WTC11 (cell line): ENCODE measurements at regions not wholly inside any gene's neighbourhood (a gene's known extent, or its start where the extent isn't known, plus 50 kb on each side); places are given as distances from the start of the nearest gene placed in this dataset.
A peak's percentile ranks its signal among the peaks of the same experiment; 100 is the strongest.

Experiments used
- ATAC-seq: fragments of 200-7000 bp; cut with Tn5 transposase; 2 replicates; pipeline ENCODE4 v1.10.0; 2021; ENCODE audit warnings: mild to moderate bottlenecking, moderate library complexity
- CTCF ChIA-PET: fragments of 300-600 bp; sonication (Branson Sonifier 250); formaldehyde crosslinking; loops from one replicate; lab custom pipeline; 2021; ENCODE audit warnings: antibody characterized with exemption; lab: Charles Lee
- POLR2A ChIA-PET: fragments of 350-600 bp; sonication (Branson Sonifier 250); formaldehyde crosslinking; loops from one replicate; lab custom pipeline; 2021; ENCODE audit warnings: antibody characterized with exemption; lab: Charles Lee
- DNase-seq: peaks from one replicate; pipeline ENCODE4 v3.0.0; 2021; ENCODE audit warnings: low spot score
- H3K27ac Mint-ChIP-seq: 2 replicates; pipeline ENCODE4 v1.8.0; 2021; ENCODE audit warnings: mixed read lengths
- H3K27me3 Mint-ChIP-seq: 2 replicates; pipeline ENCODE4 v1.8.0; 2021; ENCODE audit warnings: low read depth, mild to moderate bottlenecking, moderate library complexity, mixed read lengths
- H3K36me3 Mint-ChIP-seq: 2 replicates; pipeline ENCODE4 v1.8.0; 2021; ENCODE audit warnings: mixed read lengths
- H3K4me1 Mint-ChIP-seq: 2 replicates; pipeline ENCODE4 v1.8.0; 2022; ENCODE audit warnings: mixed read lengths
- H3K4me3 Mint-ChIP-seq: 2 replicates; pipeline ENCODE4 v1.8.0; 2021; ENCODE audit warnings: mild to moderate bottlenecking, moderate library complexity, mixed read lengths
- H3K9me3 Mint-ChIP-seq: 2 replicates; pipeline ENCODE4 v1.8.0; 2021; ENCODE audit warnings: mixed read lengths
- CBFB ChIP-seq: sonication (generic); formaldehyde crosslinking; IDR thresholded peaks from 2 replicates; pipeline ENCODE4 v1.8.1; 2022; ENCODE audit warnings: mild to moderate bottlenecking, low read depth, missing genetic modification reagents
- CREB1 ChIP-seq: sonication (generic); formaldehyde crosslinking; IDR thresholded peaks from 2 replicates; pipeline ENCODE4 v1.8.0; 2023; ENCODE audit warnings: mild to moderate bottlenecking, missing genetic modification reagents
- ESRRA ChIP-seq: sonication (generic); formaldehyde crosslinking; IDR thresholded peaks from 2 replicates; pipeline ENCODE4 v1.8.1; 2022; ENCODE audit warnings: mild to moderate bottlenecking, missing genetic modification reagents, borderline replicate concordance
- ETV6 ChIP-seq: sonication (generic); formaldehyde crosslinking; IDR thresholded peaks from 2 replicates; pipeline ENCODE4 v1.8.1; 2022; ENCODE audit warnings: mild to moderate bottlenecking, missing genetic modification reagents
- GRHL2 ChIP-seq: fragments of 250-450 bp; sonication (Bioruptor Pico); IDR thresholded peaks from 2 replicates; pipeline ENCODE4 v1.8.0; 2022; ENCODE audit warnings: mild to moderate bottlenecking, moderate library complexity; ENCODE audit not compliant: insufficient replicate concordance, severe bottlenecking
- HMGA2 ChIP-seq: fragments of 250-450 bp; sonication (Bioruptor Pico); IDR thresholded peaks from 2 replicates; pipeline ENCODE4 v1.4.0; 2021; ENCODE audit warnings: mild to moderate bottlenecking, moderate library complexity
- MXD4 ChIP-seq: fragments of 250-450 bp; sonication (Bioruptor Pico); IDR thresholded peaks from 2 replicates; pipeline ENCODE4 v1.8.0; 2021; ENCODE audit warnings: mild to moderate bottlenecking, moderate library complexity, borderline replicate concordance
- NFE2L1 ChIP-seq: sonication (generic); formaldehyde crosslinking; IDR thresholded peaks from 2 replicates; pipeline ENCODE4 v1.8.1; 2023; ENCODE audit warnings: missing genetic modification reagents
- NR3C1 ChIP-seq: sonication (generic); formaldehyde crosslinking; conservative IDR thresholded peaks from 2 replicates; pipeline ENCODE4 v1.8.1; 2023; ENCODE audit warnings: low read depth, mild to moderate bottlenecking, missing genetic modification reagents
- OVOL2 ChIP-seq: fragments of 250-450 bp; sonication (Bioruptor Pico); IDR thresholded peaks from 2 replicates; pipeline ENCODE4 v1.9.0; 2021; ENCODE audit warnings: mild to moderate bottlenecking, borderline replicate concordance
- SMAD3 ChIP-seq: sonication (generic); formaldehyde crosslinking; IDR thresholded peaks from 2 replicates; pipeline ENCODE4 v1.8.0; 2022; ENCODE audit warnings: missing genetic modification reagents, mild to moderate bottlenecking, borderline replicate concordance
- SMAD4 ChIP-seq: sonication (generic); formaldehyde crosslinking; IDR thresholded peaks from 2 replicates; pipeline ENCODE4 v1.8.0; 2022; ENCODE audit warnings: mild to moderate bottlenecking, missing genetic modification reagents
- SP1 ChIP-seq: sonication (generic); formaldehyde crosslinking; conservative IDR thresholded peaks from 2 replicates; pipeline ENCODE4 v1.8.1; 2022; ENCODE audit warnings: missing genetic modification reagents
- TEAD4 ChIP-seq: sonication (generic); formaldehyde crosslinking; IDR thresholded peaks from 2 replicates; pipeline ENCODE4 v1.8.0; 2022; ENCODE audit warnings: mild to moderate bottlenecking, missing genetic modification reagents
- ZNF138 ChIP-seq: sonication (generic); formaldehyde crosslinking; conservative IDR thresholded peaks from 2 replicates; pipeline ENCODE4 v1.8.1; 2022; ENCODE audit warnings: mild to moderate bottlenecking, moderate library complexity, missing genetic modification reagents
- ZNF317 ChIP-seq: sonication (generic); formaldehyde crosslinking; IDR thresholded peaks from 2 replicates; pipeline ENCODE4 v1.8.1; 2023; ENCODE audit warnings: low read depth, mild to moderate bottlenecking, moderate library complexity, missing genetic modification reagents, borderline replicate concordance
- TF ChIP-seq, protein P1 (sequence below): sonication (generic); formaldehyde crosslinking; IDR thresholded peaks from 2 replicates; pipeline ENCODE4 v1.8.1; 2022; ENCODE audit warnings: low read depth, missing genetic modification reagents, borderline replicate concordance
- TF ChIP-seq, protein P2 (sequence below): sonication (generic); formaldehyde crosslinking; IDR thresholded peaks from 2 replicates; pipeline ENCODE4 v1.8.1; 2023; ENCODE audit warnings: mild to moderate bottlenecking, missing genetic modification reagents
- TF ChIP-seq, protein P3 (sequence below): sonication (generic); formaldehyde crosslinking; IDR thresholded peaks from 2 replicates; pipeline ENCODE4 v1.8.0; 2022; ENCODE audit warnings: mild to moderate bottlenecking, missing genetic modification reagents
- TF ChIP-seq, protein P4 (sequence below): sonication (generic); formaldehyde crosslinking; IDR thresholded peaks from 2 replicates; pipeline ENCODE4 v1.8.1; 2022; ENCODE audit warnings: low read depth, mild to moderate bottlenecking, moderate library complexity, missing genetic modification reagents, borderline replicate concordance
- TF ChIP-seq, protein P5 (sequence below): fragments of 200-600 bp; IDR thresholded peaks from 2 replicates; pipeline ENCODE4 v1.8.0; 2022; ENCODE audit warnings: antibody characterized with exemption
- TF ChIP-seq, protein P6 (sequence below): sonication (generic); formaldehyde crosslinking; IDR thresholded peaks from 2 replicates; pipeline ENCODE4 v1.8.0; 2023; ENCODE audit warnings: mild to moderate bottlenecking, missing genetic modification reagents

DNA sequence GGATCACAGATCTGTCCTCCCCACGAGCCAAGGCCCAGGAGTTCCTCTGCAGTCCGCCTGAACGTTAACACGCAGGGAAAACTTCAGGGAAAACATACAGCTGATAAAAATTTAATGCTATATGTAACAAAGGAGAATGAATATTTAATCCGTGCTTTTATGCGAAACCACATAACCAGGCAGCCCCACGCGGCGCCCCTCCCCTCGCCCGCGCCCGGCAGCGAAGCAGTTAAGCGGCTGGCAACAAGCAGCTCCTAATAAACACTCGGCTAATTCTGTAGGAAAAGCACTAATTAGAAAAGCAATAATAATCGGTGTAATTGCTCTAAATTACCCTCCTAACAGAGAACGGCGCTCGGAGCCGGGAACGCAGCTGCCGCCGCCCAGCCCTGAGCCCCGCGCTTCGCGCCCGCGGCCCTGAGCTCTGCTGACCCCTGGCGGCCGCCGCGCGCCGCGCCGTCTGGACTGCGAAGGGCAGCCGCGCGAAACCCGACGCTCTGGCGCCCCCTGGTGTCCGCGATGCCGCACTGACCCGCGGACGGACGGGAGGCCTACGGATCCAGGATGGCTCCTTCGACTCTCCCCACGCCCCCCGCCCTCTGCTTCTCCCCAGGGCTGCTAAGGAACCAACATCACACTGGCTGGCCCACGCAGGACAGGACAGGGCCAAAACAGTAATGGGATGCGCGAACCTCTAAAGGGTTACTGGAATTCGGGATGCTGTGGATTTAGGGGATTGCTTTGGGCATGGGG is 181.4 kb downstream of the SMAD2 start (continued):
- TF ChIP-seq, protein P1, sequence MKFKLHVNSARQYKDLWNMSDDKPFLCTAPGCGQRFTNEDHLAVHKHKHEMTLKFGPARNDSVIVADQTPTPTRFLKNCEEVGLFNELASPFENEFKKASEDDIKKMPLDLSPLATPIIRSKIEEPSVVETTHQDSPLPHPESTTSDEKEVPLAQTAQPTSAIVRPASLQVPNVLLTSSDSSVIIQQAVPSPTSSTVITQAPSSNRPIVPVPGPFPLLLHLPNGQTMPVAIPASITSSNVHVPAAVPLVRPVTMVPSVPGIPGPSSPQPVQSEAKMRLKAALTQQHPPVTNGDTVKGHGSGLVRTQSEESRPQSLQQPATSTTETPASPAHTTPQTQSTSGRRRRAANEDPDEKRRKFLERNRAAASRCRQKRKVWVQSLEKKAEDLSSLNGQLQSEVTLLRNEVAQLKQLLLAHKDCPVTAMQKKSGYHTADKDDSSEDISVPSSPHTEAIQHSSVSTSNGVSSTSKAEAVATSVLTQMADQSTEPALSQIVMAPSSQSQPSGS, result no peak
- no peak for TF ChIP-seq GRHL2 (CRISPR knock-in tag)
- TF ChIP-seq, protein P2, sequence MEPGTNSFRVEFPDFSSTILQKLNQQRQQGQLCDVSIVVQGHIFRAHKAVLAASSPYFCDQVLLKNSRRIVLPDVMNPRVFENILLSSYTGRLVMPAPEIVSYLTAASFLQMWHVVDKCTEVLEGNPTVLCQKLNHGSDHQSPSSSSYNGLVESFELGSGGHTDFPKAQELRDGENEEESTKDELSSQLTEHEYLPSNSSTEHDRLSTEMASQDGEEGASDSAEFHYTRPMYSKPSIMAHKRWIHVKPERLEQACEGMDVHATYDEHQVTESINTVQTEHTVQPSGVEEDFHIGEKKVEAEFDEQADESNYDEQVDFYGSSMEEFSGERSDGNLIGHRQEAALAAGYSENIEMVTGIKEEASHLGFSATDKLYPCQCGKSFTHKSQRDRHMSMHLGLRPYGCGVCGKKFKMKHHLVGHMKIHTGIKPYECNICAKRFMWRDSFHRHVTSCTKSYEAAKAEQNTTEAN, result no peak
- no peak for TF ChIP-seq ETV6 (CRISPR knock-in tag)
- no peak for TF ChIP-seq HMGA2 (CRISPR knock-in tag)
- TF ChIP-seq CREB1 (CRISPR knock-in tag), result no peak
- no peak for TF ChIP-seq OVOL2
- no peak for TF ChIP-seq NR3C1 (CRISPR knock-in tag)
- TF ChIP-seq MXD4 (CRISPR knock-in tag), result no peak
- TF ChIP-seq SP1, result peak; percentile 56
- no peak for TF ChIP-seq CBFB
- no peak for TF ChIP-seq SMAD3 (CRISPR knock-in tag)
- TF ChIP-seq NFE2L1, result no peak

DNA sequence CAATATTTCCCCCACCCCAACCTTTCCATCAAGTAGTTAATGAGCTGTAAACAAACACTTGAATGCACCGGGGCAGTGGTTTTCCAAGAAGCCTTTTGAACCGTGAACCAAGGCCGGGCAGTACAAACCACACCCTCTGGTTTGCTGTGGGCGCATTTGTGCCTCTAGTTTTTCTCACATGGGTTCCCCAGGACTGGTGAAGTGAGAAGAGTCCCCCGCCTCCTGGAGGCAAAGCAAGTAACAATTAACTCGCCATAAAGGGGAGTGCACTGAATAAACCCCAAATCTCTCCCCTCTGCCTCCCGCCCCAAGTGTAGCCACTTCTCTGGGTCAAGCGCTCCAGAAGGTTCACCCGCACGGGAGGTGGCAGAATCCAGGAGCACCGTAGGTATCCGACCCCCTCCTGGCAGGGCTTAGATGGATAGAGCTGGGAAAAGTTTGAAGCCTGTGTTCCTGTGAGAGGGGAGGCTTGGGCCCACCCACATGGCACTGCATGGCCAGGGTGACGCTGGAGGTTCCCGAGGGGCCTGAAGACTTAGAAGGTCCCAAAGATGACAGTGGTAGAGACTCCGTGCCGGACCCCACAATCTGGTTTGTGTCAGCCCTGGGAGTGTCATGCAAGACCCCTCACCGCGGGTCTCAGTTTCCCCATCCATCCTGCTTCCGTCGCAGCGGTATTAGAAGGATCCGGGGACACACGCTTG is 182.2 kb downstream of the SMAD2 start:
- POLR2A ChIA-PET, result interaction anchor here (1.0 kb wide), 1 partner anchor 202 kb away, joined by 3 read pairs; no protein-coding TSS in a partner anchor
- Mint-ChIP-seq H3K27me3 (peaks cover 17% of the 10 kb centered on the region), H3K4me3 (peak overlapping the region; percentile 65)

More for the DNA sequence above, 182.2 kb downstream of the SMAD2 start:
- H3K4me1 Mint-ChIP-seq, result peaks cover 9% of the 10 kb centered on the region; the same call in 1 of the 2 replicates
- DNase-seq (no peak), ATAC-seq (no peak)
- no peak overlapping the region for H3K27ac Mint-ChIP-seq
- CTCF ChIA-PET, result interaction anchor here (0.5 to 2.0 kb wide), 44 partner anchors 8 to 1410 kb away, joined by 3 to 23 read pairs (median 4); no protein-coding TSS in a partner anchor
- TF ChIP-seq SMAD4 (CRISPR knock-in tag) (no peak), ZNF317 (CRISPR knock-in tag) (no peak), ZNF138 (CRISPR knock-in tag) (no peak), ESRRA (CRISPR knock-in tag) (no peak), TEAD4 (no peak)
- TF ChIP-seq, protein P3, sequence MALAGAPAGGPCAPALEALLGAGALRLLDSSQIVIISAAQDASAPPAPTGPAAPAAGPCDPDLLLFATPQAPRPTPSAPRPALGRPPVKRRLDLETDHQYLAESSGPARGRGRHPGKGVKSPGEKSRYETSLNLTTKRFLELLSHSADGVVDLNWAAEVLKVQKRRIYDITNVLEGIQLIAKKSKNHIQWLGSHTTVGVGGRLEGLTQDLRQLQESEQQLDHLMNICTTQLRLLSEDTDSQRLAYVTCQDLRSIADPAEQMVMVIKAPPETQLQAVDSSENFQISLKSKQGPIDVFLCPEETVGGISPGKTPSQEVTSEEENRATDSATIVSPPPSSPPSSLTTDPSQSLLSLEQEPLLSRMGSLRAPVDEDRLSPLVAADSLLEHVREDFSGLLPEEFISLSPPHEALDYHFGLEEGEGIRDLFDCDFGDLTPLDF (CRISPR knock-in tag), result no peak
- TF ChIP-seq, protein P4, sequence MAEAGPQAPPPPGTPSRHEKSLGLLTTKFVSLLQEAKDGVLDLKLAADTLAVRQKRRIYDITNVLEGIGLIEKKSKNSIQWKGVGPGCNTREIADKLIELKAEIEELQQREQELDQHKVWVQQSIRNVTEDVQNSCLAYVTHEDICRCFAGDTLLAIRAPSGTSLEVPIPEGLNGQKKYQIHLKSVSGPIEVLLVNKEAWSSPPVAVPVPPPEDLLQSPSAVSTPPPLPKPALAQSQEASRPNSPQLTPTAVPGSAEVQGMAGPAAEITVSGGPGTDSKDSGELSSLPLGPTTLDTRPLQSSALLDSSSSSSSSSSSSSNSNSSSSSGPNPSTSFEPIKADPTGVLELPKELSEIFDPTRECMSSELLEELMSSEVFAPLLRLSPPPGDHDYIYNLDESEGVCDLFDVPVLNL, result no peak
- TF ChIP-seq, protein P5, sequence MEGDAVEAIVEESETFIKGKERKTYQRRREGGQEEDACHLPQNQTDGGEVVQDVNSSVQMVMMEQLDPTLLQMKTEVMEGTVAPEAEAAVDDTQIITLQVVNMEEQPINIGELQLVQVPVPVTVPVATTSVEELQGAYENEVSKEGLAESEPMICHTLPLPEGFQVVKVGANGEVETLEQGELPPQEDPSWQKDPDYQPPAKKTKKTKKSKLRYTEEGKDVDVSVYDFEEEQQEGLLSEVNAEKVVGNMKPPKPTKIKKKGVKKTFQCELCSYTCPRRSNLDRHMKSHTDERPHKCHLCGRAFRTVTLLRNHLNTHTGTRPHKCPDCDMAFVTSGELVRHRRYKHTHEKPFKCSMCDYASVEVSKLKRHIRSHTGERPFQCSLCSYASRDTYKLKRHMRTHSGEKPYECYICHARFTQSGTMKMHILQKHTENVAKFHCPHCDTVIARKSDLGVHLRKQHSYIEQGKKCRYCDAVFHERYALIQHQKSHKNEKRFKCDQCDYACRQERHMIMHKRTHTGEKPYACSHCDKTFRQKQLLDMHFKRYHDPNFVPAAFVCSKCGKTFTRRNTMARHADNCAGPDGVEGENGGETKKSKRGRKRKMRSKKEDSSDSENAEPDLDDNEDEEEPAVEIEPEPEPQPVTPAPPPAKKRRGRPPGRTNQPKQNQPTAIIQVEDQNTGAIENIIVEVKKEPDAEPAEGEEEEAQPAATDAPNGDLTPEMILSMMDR, result no peak
- TF ChIP-seq, protein P6, sequence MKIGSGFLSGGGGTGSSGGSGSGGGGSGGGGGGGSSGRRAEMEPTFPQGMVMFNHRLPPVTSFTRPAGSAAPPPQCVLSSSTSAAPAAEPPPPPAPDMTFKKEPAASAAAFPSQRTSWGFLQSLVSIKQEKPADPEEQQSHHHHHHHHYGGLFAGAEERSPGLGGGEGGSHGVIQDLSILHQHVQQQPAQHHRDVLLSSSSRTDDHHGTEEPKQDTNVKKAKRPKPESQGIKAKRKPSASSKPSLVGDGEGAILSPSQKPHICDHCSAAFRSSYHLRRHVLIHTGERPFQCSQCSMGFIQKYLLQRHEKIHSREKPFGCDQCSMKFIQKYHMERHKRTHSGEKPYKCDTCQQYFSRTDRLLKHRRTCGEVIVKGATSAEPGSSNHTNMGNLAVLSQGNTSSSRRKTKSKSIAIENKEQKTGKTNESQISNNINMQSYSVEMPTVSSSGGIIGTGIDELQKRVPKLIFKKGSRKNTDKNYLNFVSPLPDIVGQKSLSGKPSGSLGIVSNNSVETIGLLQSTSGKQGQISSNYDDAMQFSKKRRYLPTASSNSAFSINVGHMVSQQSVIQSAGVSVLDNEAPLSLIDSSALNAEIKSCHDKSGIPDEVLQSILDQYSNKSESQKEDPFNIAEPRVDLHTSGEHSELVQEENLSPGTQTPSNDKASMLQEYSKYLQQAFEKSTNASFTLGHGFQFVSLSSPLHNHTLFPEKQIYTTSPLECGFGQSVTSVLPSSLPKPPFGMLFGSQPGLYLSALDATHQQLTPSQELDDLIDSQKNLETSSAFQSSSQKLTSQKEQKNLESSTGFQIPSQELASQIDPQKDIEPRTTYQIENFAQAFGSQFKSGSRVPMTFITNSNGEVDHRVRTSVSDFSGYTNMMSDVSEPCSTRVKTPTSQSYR, result no peak
- H3K9me3 Mint-ChIP-seq, result no peaks in the 10 kb centered on the region
- no peaks in the 10 kb centered on the region for H3K36me3 Mint-ChIP-seq
